ENCODE measurements at regions not wholly inside any gene's neighbourhood (a gene's known extent, or its start where the extent isn't known, plus 50 kb on each side); places are given as distances from the start of the nearest gene placed in this dataset.
A peak's percentile ranks its signal among the peaks of the same experiment; 100 is the strongest.

- no peak for DNase-seq (ENCODE audit: low spot score)
Measured at GRCh38 chr6:149217466-149217888, 100.0 kb upstream of the TAB2 start.

GRCh38 chr6:149218471-149218870, 99.0 kb upstream of the TAB2 start:
- no peak for DNase-seq (ENCODE audit: low spot score)

GRCh38 chr6:149218915-149219314, 98.6 kb upstream of the TAB2 start:
- no peak for DNase-seq (ENCODE audit: low spot score)

GRCh38 chr6:149220882-149221773, 96.4 kb upstream of the TAB2 start:
- DNase-seq (ENCODE audit: low spot score) = no peak

GRCh38 chr6:149221774-149222070, 95.8 kb upstream of the TAB2 start:
- DNase-seq (ENCODE audit: low spot score) = no peak

GRCh38 chr6:149223120-149223903, 94.2 kb upstream of the TAB2 start:
- no peak for DNase-seq (ENCODE audit: low spot score)

GRCh38 chr6:149223904-149224351, 93.6 kb upstream of the TAB2 start:
- no peak for DNase-seq (ENCODE audit: low spot score)

GRCh38 chr6:149224399-149224798, 93.1 kb upstream of the TAB2 start:
- no peak for DNase-seq (ENCODE audit: low spot score)

GRCh38 chr6:149225370-149225769, 92.1 kb upstream of the TAB2 start:
- DNase-seq (ENCODE audit: low spot score) = no peak

- DNase-seq (ENCODE audit: low spot score) = no peak
Measured at GRCh38 chr6:149225946-149226345, 91.6 kb upstream of the TAB2 start.

- no peak for DNase-seq (ENCODE audit: low spot score)
Measured at GRCh38 chr6:149227796-149228195, 89.7 kb upstream of the TAB2 start.

- no peak for DNase-seq (ENCODE audit: low spot score)
Measured at GRCh38 chr6:149228311-149228955, 89.1 kb upstream of the TAB2 start.

GRCh38 chr6:149229096-149229495, 88.4 kb upstream of the TAB2 start:
- no peak for DNase-seq (ENCODE audit: low spot score)

GRCh38 chr6:149230712-149231460, 86.6 kb upstream of the TAB2 start:
- DNase-seq (ENCODE audit: low spot score) = no peak

- DNase-seq (ENCODE audit: low spot score) = no peak
Measured at GRCh38 chr6:149231778-149232177, 85.7 kb upstream of the TAB2 start.

- DNase-seq (ENCODE audit: low spot score) = peak; percentile 78
Measured at GRCh38 chr6:149233056-149233715, 84.3 kb upstream of the TAB2 start.

- peak; percentile 80 for DNase-seq (ENCODE audit: low spot score)
Measured at GRCh38 chr6:149234051-149234962, 83.2 kb upstream of the TAB2 start.

- no peak for DNase-seq (ENCODE audit: low spot score)
Measured at GRCh38 chr6:149235130-149235561, 82.4 kb upstream of the TAB2 start.

- no peak for DNase-seq (ENCODE audit: low spot score)
Measured at GRCh38 chr6:149236589-149236988, 80.9 kb upstream of the TAB2 start.

- DNase-seq (ENCODE audit: low spot score) = no peak
Measured at GRCh38 chr6:149237464-149237863, 80.0 kb upstream of the TAB2 start.

All from CD4-positive, alpha-beta T cell treated with Interleukin-15 for 4 hours (primary cell).